HuH-7.5 (cell line): ENCODE measurements at regions not wholly inside any gene's neighbourhood (a gene's known extent, or its start where the extent isn't known, plus 50 kb on each side); places are given as distances from the start of the nearest gene placed in this dataset.
"Not testable (repeated sequence)": the region's sequence is repeated elsewhere in the genome, so short reads cannot be mapped to it uniquely, and the experiment has no call there.

Experiments
- DNase-seq: peaks from one replicate; pipeline ENCODE4 v3.0.0; 2011; ENCODE audit warnings: low spot score

DNA sequence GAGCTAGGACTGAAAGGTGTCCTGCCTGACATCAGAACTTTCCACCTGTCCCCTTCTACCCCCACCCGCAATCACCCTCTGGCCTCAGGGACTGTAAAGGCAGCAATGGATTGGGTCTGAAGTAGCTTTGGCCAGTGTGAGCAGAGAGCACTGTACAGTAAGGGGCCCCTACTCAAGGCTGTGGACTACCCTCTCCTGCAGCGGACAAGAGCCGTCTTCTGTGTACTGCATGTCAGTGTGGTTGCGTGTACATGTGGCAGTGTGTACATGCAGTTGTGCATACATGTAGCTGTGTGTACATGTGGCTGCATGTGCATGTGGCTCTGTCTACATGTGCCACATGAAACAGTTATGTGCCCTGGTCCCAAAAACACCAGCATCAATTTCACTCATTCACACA, 205.9 kb upstream of the LINGO1 start:
- no peak for DNase-seq

DNA sequence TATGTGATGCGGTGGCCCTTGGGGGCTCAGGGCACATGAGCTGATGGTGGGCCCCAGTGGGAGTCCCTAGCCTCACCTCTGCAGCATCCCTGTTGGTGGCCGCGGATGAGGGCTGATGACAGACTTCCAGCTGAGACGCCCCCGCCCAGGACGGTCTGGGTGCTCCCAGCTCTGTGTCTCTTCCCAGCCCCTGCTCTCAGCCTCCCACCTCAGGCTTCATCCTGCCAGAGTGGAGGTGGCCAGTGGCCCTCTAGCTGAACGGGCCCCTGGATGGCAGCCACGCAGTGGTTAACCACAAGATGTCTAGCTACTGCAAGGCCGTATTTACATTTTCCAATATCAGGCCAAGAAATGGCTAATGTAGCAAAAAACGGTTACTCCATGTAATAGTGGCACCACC, 205.3 kb upstream of the LINGO1 start:
- no peak for DNase-seq

DNA sequence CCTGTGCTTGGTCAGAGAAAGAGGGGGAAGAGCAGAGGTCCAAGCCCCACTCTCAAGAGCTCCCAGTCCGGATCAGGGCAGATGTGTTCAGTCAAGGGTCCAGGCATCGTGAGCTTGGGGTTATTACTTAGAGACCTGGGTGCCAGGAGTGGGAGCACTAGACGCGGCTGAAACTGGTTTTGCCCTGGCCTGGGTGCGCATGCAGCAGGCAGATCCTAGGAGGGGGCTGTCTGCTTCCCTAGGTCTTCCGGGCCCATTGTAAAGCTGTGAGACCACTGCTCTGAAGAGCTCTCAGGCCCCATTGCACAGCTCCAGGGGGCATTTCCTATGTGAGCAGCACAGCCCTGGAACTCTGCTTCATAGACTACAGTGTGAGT, 204.9 kb upstream of the LINGO1 start:
- no peak for DNase-seq

DNA sequence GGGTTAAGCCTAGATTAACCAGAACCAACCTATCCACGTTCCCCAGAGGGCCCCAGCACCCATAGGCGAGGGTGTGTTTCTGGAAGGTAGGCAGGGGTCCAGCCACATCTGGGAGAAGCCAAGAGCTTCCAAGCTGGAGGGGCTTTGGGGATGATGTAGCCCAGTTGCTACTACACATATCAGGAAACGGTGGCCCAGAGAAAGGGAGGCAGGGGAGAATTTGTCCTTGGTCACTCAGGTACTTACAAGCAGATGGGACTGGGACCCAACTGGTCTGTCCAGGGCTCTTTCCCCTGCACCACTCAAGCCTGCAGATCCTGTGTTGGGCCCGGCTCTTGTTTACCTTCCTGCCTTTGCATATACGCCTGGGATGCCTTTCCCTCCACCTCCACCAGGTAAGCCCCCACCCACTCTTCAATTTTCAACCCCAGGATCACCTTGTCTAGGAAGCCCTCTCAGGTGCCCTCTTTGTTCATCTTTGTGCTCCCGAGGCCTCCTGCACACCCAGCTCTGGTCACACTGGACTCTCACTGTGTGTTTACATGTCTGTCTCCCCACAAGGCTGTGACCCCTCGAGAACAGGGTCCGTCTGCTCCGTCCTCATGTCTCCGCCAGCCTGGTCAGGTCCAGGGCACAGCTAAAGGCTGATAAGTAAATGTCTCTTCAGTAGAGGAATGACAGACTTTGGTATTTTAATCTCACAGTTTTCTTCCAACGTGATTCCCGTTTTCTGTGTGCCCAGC, 204.4 kb upstream of the LINGO1 start:
- DNase-seq, result peak; percentile 3

DNA sequence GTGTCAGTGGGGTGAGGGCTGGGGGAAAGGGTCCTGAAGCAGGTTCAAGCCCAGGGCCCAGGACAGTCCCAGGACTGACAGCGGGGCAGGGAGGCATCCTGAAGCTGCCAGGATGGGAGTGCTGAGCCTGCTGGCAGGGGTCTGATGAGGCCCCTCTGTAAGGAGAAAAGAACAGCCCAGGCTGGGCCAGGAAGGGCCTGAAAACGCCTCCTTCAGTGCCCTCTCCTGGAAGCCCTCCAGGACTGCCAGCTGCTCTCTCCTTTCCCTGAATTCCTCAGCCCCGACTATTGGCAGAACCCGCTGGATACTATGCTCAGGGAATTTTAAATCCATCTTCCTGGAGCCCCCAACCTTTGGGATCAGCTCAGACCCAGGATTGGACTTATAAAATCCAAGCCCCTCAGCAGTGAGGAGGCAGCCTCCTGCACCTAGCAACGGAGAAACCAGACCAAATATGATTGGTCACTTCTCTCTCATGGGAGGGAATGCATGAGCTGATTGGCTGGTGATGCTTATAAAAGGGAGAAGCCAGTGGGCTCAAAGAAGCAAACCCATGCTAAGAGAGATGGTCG, 203.5 kb upstream of the LINGO1 start:
- DNase-seq, result no peak

DNA sequence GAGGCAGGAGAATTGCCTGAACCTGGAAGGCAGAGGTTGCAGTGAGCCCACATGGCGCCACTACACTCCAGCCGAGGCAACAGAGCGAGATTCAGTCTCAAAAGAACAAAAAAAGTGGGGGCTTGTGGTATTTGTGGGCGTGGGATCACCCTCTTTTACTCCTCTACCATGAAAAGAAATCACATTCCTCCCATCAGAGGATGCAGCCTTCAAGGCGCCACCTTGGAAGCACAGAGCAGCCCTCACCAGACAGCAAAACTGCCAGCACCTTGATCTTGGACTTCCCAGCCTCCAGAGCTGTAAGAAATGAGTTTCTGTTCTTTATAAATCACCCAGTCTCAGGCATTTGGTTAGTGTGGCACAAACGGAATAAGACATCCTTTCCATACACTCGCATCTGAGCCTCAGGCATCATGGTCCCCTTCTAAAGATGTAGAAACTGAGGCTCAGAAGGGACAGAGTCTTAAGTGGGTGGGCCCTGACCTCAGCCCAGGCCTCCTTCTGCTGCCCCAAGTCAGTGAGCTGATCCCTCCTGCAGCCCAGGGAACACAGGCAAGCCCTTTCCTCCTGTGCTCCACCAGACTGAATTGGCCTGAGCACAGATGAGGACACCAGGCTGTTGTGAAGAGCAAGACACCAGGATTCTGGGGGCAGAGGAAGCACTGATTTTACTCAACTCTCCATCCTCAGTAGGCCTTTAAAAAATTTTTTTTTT, 201.7 kb upstream of the LINGO1 start:
- peak; percentile 0 for DNase-seq

DNA sequence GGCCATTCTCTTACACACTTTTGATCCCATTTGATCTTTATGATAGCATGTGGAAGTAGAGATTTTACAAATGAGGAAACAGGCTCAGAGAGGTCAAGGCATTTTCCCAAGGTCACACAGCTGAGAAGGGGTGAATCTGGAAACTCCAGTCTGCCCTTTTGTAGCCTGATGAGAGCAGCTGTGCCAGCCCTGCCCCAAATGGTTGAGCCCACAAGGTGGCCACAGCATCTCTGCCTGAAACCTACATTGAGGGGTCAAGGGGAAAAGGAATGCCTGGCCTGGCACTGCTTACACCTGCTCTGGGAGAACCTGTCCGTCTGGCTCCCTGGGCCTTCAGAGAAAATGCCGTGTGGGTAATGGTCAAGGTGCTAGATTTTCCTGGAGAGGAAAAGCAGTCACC, 200.2 kb upstream of the LINGO1 start:
- peak; percentile 6 for DNase-seq

DNA sequence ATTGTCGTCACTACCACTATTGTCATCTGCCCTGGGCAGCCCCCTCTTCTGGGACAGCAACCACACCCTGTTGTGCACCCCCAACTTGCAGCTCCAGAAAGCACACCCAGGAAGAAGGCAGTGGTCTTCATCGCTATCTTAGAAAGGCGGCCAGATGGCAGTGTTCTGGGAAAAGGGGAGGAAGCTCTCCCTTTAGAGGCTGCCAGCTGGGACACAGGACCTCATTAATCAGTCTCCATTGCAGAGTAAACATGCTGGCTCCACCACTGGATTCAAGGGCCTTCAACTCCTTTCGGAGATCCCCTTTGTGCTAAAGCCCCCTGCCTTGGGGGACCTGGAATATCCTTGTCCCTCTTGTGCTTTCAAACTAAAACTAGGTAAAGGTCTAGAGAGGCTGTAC, 199.3 kb upstream of the LINGO1 start:
- peak; percentile 1 for DNase-seq

DNA sequence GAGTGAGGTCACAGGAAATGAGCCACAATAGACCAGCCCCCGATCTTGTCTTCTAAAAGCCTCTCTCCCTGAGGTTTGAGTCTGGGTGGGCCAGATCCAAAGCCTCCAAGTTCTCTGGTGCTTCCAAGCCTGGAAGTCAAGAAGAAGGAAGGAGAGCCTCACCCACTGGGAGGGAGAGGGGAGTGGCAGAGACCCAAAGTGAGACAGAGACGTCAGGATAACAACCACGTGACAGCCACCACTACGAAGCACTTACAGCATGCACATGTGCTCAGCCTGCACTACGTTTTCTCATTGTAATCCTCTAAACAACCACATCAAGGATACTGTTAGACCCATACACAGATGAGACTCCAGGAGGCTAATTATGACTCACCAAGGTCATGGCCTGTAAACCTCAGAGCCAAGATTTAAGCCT, 197.3 kb upstream of the LINGO1 start:
- no peak for DNase-seq

DNA sequence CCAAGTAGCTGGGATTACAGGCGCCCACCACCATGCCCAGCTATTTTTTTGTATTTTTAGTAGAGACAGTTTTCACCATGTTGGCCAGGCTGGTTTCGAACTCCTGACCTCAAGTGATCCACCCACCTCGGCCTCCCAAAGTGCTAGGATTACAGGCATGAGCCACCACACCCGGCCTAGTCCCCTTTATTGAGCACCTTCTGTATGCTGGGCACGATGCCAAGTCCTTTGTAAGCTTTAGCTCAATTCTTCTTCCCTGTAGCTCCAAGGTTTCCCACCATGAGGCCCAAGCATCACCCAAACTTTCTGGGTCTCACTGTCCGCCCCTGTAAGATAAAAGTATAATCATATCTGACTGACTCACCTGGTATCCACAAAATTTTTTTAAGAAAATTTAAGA, 196.6 kb upstream of the LINGO1 start:
- not testable (repeated sequence) for DNase-seq

DNA sequence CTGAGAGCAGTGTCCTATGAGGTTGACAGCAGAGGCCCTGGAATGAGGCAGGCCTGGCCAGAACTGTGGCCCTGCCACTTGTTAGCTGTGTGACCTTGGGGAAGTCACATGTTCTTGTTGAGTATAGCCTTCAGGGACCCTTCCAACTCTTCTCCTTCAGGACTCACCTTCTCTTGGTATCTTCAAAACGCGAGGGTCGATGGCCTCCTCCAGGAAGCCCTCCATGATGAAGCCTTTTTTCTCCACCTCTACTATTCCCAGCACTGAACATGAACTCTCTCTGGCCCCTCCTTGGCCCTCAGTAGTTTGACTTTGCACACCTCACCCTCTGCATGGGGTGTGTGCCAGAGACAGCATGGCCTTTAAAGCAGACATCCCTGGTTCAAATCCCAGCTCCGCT, 195.1 kb upstream of the LINGO1 start:
- DNase-seq, result no peak

DNA sequence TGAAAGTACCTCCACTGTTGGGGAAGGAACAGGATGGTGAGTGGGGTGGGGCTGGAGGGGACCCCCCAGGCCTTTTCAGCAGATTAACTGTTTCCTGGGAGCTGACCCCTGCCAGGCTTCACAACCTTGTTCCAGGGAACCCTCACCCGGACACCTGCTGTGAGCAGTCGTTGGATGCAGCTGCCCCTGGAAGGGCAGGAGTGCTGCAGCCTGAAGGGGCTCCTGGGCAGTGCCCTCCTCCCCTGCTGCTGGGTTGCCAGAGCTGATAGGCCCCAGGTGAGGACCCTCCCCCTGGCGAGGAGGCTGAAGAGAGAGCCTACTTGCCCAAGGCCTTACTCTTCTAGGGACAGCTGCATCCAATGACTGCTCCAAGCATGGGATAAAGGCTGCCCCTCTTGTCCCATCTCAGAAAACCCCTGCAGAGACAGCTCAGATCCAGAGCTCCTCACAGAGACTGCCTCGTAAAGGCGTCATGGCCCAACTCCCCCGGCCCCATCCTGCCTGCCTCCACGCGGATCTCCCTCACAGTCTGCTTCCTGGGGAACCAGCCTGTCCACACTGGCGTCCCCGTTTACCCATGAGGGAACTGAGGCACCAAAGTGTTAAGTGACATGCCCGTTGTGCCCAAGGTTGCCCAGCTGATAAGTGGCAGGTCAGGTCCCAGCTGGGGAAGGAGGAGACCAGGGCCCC, 193.4 kb upstream of the LINGO1 start:
- DNase-seq, result no peak

DNA sequence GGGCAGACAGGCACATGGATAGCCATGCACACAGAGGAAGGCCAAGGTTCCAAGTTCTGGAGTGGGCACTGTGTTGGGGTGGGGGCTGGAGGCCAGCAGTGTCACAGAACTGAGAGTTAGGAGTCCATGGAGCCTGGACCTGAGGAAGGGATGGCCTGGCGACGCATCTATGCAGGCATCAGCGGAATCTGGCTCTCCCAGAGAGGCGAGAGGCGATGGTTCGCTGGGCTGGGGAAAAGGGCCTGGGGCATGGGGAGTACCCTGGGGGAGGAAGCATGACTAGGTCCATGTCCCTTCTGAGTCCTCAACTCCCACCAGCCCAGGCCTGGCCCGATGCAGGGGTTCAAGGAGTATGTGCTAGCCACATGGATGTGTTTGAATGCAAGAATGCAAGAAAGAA, 192.8 kb upstream of the LINGO1 start:
- DNase-seq, result no peak

DNA sequence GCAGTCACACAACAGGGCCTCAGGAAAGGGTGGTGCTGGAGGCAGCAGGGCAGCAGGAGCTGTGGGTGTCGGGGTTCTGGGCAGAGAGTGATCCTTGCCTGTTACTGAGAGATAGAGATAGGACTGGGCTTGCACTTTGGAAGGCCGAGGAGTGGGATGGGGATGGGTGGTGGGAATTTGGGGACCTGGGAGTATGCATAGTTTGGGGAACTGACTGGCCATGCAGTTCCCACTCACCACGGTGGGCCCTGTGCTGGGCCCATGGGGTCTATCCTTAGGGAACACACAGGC, 192.5 kb upstream of the LINGO1 start:
- no peak for DNase-seq

DNA sequence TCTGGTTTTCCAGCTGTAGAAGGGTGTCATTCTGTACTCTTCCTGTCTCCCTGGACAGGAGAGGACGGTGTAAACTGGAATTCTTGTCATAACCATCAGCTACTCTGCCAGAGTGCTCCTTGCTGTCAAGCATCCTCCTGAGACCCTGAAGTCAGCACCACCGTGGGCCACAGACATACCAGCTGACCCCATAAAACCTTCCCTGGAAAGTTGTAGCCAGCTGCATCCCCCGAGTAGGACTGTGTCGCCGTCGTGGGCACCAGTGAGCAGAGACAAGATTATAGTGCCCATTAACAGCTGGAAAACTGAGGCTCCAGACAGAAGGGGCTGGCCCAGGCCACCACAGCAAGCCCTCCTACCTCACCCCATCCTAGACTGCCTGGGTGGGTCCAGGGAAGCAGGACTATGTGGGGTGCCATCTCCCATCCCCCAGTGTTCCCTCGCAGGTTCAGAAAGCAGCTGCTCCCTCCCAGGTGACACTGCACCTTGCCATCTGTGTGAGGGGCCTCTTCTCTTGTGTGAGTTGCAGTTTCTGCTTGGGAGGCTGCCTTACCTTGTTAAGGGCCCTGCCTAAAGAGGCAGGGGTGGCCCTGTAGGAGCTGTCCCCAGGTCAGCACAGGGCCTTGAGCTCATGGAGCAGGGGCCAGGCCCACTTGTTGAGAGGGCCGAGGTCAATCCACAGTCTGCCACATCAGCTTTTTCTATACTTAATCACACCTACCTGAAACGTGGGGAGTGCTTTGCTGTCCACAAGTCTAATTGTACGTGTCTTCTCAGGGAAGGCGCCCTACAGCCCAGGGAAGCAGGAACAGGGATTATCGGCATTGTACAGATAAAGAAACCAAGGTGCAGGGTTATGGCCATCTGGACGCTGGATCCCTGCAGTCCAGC, 191.9 kb upstream of the LINGO1 start:
- DNase-seq, result no peak

DNA sequence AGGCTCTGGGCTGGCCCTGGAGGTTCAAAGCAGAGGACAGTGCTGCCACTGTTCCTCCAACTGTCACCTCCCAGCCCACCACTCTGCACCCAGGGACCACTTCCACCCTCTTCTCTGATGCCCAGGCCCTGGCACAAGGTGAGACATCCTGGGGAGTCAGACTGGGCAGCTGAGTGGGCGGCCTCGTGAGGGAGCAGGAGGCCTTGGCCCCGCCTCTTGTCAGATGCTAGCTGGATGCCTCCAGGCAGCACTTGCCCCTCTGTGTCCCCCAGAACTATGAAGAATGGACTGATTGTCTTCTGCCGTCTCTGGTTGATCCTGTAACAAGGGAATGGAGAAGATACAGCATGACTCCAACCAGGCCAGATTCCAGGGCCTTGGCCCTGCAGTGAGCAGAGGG, 191.0 kb upstream of the LINGO1 start:
- no peak for DNase-seq

DNA sequence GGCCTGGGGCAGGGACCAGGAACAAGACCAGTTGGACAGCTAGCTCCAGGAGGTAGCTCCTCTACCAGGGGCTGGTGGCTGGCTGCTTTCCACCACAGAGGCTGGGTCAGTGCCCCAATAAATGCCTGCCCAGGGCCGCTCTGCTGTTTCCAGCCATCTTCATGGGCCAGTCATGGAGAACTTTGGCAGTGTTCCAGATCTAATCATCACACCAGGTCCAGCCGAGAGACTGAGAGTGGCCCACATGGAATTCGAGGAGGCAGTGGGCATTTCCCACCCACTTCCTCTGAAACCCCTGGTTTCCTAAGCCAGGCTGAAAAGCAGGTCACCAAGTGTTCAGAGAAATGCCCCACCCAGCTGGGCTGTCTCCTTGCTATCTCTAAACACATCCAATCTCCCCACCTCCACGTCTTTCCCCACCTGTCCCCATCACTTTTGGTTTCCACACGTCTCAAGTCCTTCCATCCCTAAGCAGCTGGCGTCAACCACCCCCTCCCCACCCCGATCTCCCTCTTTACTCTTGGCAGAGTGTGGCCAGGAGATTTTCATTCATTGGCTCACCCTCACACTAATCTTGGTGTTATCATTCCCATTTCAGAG, 190.0 kb upstream of the LINGO1 start:
- no peak for DNase-seq

DNA sequence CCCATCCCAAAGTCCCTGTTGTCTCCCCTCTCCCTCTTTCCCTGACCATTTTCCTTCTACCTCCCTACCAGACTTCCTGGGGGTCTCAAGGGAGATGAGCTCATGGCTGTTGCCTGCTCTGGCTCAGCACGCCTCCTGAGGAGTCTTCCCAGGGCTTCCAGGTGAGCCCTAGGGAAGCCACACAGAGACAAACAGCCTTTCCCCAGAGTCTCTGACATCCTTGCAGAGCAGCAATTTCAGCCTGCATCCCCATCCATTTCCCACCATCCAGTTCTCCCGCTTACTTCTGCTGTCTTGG, 189.2 kb upstream of the LINGO1 start:
- no peak for DNase-seq

DNA sequence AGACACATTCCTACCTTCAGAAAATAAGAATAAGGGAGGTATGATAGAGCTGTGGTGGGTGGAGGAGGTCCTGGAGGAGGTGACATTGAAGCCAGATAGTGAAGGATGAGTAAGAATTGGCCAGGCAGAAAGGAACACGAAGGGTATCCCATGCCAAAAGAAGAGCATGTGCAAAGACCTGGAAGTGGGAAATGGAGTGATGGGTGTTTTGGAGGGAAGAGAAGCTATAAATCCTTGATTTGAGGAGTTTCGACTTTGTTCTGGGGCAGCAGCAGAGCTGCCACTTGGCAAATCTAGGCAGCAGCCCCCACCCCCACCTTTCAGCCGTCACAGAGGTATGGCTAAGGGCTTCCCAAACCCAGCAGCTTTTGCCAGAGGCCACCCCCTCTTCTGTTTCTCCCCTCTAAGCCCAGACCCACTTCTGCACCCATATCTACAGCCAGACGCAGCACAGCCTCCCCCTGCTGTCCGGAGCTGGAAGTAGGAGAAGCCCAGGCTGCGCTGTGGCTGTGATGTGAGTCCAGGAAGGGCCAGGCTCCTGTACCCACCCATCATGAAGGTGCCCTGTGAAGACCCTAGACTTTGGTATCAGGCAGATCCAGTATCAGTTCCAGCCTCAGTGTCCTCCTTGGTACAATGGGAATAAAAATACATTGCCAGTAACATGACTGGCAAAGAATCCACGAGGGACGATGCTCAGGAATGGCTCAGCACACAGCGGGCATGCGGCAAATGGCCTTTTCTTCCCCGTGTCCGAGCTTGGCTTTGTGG, 188.7 kb upstream of the LINGO1 start:
- peak; percentile 92 for DNase-seq

DNA sequence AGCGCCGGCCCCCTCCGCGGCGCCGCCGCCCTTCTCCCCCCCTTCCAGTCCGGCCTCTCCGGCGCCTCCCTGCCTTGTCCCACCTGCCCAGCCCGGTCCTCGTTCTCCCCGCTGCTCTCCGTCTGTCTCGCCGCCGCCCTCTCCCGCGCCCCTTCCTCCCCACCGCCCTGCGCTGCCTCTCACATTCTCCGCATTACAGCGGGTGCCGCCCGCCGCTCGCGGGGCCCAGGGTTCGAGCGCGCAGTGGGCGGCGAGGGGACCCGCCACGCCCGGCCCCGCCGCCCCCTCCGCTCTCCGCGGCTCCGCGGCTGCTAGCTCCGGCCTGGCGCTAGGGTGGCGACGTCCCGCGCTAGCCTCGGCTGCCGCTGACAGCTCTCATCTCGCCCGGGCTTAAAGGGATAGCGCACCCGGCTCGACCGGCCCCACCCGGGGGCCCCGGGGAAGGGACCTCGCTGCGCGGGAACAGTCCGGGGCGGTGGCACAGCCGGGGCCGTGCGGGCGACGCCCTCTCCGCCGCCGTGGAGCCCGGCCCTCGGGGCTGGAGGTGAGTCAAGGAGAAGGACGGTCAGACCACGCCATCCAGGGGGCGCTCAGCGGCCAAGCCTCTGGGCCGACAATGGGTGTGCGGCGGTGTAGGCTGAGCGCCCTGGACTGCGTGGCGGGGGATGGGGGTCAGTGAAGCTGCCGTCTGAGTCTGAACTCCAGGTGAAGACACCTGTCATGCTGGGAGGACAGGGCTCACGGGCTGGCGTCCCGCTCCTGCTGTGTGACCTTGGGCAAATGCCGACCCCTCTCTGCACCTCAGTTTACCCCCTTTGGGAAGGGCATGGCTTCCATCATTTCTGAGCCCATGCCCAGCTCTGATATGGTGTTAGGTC, 187.4 kb upstream of the LINGO1 start:
- peak; percentile 86 for DNase-seq
